HG02981 (cell line): ENCODE measurements at regions not wholly inside any gene's neighbourhood (a gene's known extent, or its start where the extent isn't known, plus 50 kb on each side); places are given as distances from the start of the nearest gene placed in this dataset.

Experiments used
- ATAC-seq: cut with Tn5 transposase; IDR thresholded peaks from one replicate; pipeline ENCODE4 v1.9.1; 2021; ENCODE audit warnings: mild to moderate bottlenecking, moderate library complexity; ENCODE audit not compliant: unreplicated experiment

DNA sequence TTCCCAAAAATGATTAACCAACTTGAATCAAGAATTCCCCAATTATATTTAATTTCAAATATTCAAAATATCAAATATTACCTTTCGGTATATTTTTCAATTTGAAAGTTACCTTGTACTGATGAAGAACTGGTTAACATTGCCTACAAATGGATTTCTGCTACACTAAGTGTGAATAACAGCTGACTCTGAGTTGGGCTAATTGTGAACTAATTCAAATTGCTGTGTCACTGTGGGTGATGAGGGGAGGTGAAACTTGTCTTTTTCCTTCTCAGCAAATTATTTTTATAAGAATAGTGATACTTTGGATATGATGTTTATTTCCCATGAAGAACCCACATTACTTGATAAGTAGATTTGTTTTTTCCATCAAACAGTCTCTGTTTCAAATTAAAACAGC lies 103.4 kb upstream of the RPS23 start:
- ATAC-seq, result no peak

DNA sequence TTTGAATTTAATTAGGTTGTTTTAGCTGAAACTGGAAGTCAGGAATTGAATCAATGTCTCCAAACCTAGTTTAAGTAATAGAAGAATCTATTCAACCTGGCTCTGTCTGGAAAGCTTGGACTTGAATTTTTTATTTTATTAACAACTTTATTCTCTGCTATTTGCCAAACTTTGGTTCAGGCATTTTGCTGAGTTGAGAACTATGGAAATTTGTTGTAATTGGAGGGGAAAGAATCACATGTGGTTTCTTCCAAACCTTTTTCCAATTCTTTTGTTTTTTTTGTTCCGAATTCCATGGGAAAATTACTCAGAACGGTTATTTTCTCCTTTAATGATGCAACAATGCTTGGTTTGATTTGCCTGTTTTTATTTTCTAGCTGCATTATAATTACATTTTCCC lies 98.2 kb upstream of the RPS23 start:
- no peak for ATAC-seq

DNA sequence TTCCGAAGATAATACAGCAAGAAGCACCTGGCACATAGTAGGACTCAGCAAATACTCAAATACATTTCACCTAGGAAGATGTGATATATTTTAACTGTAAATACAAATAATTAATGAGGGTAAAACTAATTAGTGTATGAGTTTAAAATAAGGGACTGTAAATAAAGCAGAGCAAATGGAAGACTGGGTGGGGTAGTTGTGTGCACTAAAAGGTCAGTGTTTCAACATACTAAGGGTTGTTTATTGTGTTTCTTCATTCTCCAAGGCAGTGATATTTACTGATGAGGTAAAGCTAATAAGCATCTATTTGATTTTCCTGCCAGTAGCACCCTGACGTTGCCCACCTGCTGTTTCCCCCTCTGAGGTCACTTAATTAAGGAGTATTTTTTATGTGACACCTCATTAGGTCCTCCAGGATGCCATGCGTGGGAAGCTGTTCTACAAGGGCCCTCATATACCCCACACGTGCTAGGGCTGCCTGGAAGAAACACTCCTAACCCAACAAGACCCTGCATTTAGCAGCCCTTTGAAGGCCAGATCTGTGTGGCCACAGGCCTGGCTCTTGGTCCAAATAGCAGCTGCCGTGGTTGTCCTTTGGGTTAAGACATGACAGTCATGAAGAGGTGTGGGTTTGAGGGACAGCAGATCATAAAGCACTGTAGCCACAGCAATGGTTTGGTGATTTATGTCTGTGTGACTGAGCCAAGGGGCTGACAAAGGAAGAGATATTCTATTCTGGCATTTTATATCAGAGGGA lies 97.5 kb upstream of the RPS23 start:
- ATAC-seq, result no peak

DNA sequence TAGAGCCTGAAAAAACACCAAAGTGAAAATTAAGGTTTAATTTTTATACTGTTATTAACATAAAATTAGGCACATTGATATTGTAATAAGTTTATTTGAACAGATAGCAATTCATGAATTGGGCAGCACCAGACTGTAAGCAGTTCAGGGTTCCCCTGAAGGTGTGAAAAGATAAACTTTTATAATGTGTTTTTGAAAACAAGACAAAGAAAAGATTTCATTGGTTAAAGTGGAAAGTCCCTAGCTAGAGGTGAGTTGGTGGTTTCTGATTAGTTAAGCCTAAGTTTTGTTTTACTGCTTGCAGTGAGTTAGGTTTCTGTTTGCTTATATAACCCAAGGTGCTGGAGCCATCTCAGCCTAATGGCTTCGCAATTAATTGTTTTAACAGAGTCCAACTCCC lies 96.5 kb upstream of the RPS23 start:
- ATAC-seq, result no peak

DNA sequence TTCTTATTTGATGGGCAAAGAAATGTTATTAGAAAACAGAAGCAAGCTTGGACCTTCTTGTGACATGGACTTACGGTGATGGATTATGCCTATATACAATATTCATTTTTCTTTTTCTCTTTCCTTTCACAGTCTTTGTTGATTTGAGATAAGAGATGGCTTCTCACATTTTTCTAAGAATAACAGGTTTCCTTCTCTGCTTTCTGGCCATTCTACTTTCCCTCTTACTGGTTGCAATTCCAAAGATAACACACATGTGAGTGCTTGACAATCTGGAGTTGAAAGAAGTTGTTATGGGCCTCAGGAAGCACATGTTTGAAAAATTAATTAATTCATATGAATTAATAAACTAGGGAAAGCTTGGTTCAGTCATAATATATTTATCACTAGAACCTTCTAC lies 89.8 kb upstream of the RPS23 start:
- ATAC-seq, result no peak

GRCh38 chr5:82365744-82366228 lies 87.6 kb upstream of the RPS23 start:
- ATAC-seq, result no peak

GRCh38 chr5:82365026-82365425 lies 86.9 kb upstream of the RPS23 start:
- no peak for ATAC-seq

- no peak for ATAC-seq
These were observed 86.3 kb upstream of the RPS23 start for GRCh38 chr5:82364497-82364896.

- ATAC-seq, result no peak
These were observed 85.4 kb upstream of the RPS23 start for GRCh38 chr5:82363524-82363923.

DNA sequence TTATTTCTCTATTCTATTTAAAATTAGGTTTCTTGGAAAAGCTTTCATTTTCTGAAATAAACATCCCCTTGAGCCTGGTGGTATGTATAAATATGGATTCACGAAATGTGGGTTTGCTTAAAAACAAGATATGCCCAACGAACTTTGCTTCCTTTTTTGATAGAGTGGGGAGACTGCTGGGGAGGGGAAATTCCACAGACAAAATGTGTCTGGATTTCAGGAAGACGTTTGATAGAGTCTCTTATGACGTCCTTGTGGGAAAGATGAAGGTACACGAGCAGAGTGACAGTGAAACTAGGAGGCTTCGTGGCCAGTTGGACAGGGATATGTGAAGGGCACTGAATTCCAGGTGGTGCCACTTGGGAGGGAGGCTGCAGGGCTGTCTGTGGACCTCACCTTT lies 84.5 kb upstream of the RPS23 start:
- no peak for ATAC-seq

GRCh38 chr5:82360022-82360421 lies 81.9 kb upstream of the RPS23 start:
- ATAC-seq, result no peak

GRCh38 chr5:82359272-82359671 lies 81.1 kb upstream of the RPS23 start:
- no peak for ATAC-seq

- no peak for ATAC-seq
These were observed 80.3 kb upstream of the RPS23 start for GRCh38 chr5:82358457-82358856.

- no peak for ATAC-seq
These were observed 78.9 kb upstream of the RPS23 start for GRCh38 chr5:82356808-82357671.

GRCh38 chr5:82356021-82356420 lies 77.9 kb upstream of the RPS23 start:
- ATAC-seq, result no peak

- ATAC-seq, result no peak
These were observed 77.3 kb upstream of the RPS23 start for GRCh38 chr5:82355496-82355895.

GRCh38 chr5:82355053-82355452 lies 76.9 kb upstream of the RPS23 start:
- ATAC-seq, result no peak

GRCh38 chr5:82354543-82354942 lies 76.4 kb upstream of the RPS23 start:
- no peak for ATAC-seq

DNA sequence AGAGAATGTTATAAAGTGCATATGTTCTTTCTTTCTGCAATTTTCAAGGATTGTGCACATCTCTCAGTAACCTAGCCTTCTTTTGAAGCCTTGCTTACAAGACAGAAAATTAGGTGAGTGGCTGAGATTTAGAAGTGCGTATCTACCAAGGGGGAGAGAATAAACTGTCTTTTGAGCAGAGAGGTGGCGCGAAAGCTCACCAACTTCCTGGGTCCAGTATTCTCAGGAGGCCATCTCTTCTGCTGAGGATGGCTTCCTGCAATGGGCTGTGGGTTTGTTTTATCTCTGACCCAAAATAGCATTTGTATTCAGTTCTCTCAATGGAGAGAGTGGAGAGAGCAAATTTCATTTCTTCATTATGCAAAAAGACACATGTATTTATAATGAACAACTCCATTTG lies 75.4 kb upstream of the RPS23 start:
- no peak for ATAC-seq

- ATAC-seq, result no peak
These were observed 74.1 kb upstream of the RPS23 start for GRCh38 chr5:82352146-82352791.

GRCh38 chr5:82351754-82352145 lies 73.6 kb upstream of the RPS23 start:
- peak; percentile 74 for ATAC-seq

DNA sequence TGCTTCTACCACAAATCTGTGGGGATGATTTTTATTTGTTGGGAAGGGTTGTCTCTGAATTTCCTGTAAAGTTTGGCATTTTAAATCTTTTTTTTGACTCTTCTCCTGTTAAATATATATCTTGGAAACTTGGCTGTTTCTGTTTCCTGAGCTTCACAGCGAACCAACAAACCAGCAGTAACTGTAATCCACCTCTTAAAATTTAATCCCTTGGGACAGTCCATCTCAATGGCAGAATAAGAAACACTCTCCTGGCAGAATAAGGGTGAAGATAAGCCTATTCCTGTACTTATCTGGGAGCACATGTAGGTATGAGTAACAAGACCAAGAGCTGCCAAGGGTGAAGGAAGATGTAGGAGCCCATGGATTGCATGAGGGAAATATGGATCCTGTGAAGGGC lies 73.1 kb upstream of the RPS23 start:
- no peak for ATAC-seq
